Tongue (tissue), 1 donor: ENCODE measurements at regions not wholly inside any gene's neighbourhood (a gene's known extent, or its start where the extent isn't known, plus 50 kb on each side); places are given as distances from the start of the nearest gene placed in this dataset.
A peak's percentile ranks its signal among the peaks of the same experiment; 100 is the strongest.

Experiments
- DNase-seq: peaks from one replicate; pipeline ENCODE4 v3.0.0-alpha.2; 2015

GRCh38 chr5:84599964-84600363, 215.3 kb upstream of the EDIL3 start:
- DNase-seq = no peak

GRCh38 chr5:84597904-84598303, 213.2 kb upstream of the EDIL3 start:
- DNase-seq = no peak

GRCh38 chr5:84590629-84591028, 205.9 kb upstream of the EDIL3 start:
- DNase-seq = no peak

GRCh38 chr5:84589926-84590325, 205.2 kb upstream of the EDIL3 start:
- no peak for DNase-seq

GRCh38 chr5:84585218-84585617, 200.5 kb upstream of the EDIL3 start:
- DNase-seq = no peak

- DNase-seq = no peak
Measured at GRCh38 chr5:84578226-84578625, 193.5 kb upstream of the EDIL3 start.

GRCh38 chr5:84573017-84573712, 188.5 kb upstream of the EDIL3 start:
- DNase-seq = no peak

GRCh38 chr5:84569307-84569706, 184.6 kb upstream of the EDIL3 start:
- DNase-seq = no peak

GRCh38 chr5:84568171-84568570, 183.5 kb upstream of the EDIL3 start:
- no peak for DNase-seq

GRCh38 chr5:84565866-84566265, 181.2 kb upstream of the EDIL3 start:
- DNase-seq = no peak

- DNase-seq = peak; percentile 27
Measured at GRCh38 chr5:84564321-84565075, 179.8 kb upstream of the EDIL3 start.

- DNase-seq = no peak
Measured at GRCh38 chr5:84550222-84550621, 165.5 kb upstream of the EDIL3 start.

GRCh38 chr5:84549054-84549453, 164.4 kb upstream of the EDIL3 start:
- no peak for DNase-seq

- no peak for DNase-seq
Measured at GRCh38 chr5:84546686-84547085, 162.0 kb upstream of the EDIL3 start.

- DNase-seq = no peak
Measured at GRCh38 chr5:84536797-84537196, 152.1 kb upstream of the EDIL3 start.

GRCh38 chr5:84535281-84535680, 150.6 kb upstream of the EDIL3 start:
- no peak for DNase-seq

GRCh38 chr5:84524491-84524890, 139.8 kb upstream of the EDIL3 start:
- peak; percentile 13 for DNase-seq

GRCh38 chr5:84518862-84519261, 134.2 kb upstream of the EDIL3 start:
- DNase-seq = no peak

GRCh38 chr5:84518370-84518769, 133.7 kb upstream of the EDIL3 start:
- DNase-seq = no peak

- DNase-seq = no peak
Measured at GRCh38 chr5:84506625-84507024, 121.9 kb upstream of the EDIL3 start.

- no peak for DNase-seq
Measured at GRCh38 chr5:84494453-84494852, 109.8 kb upstream of the EDIL3 start.

- DNase-seq = no peak
Measured at GRCh38 chr5:84487963-84488362, 103.3 kb upstream of the EDIL3 start.

GRCh38 chr5:84480873-84481637, 96.4 kb upstream of the EDIL3 start:
- no peak for DNase-seq
